Superior temporal gyrus (tissue), 1 donor: ENCODE measurements at regions not wholly inside any gene's neighbourhood (a gene's known extent, or its start where the extent isn't known, plus 50 kb on each side); places are given as distances from the start of the nearest gene placed in this dataset.
A peak's percentile ranks its signal among the peaks of the same experiment; 100 is the strongest.

Experiments
- DNase-seq: peaks from one replicate; pipeline ENCODE4 v3.0.0-alpha.2; 2016; ENCODE audit errors: extremely low spot score

- DNase-seq, result peak; percentile 75
Observed at GRCh38 chr21:18951271-18952038, 547.9 kb upstream of the TMPRSS15 start.

- DNase-seq, result no peak
Observed at GRCh38 chr21:18954441-18954844, 550.9 kb upstream of the TMPRSS15 start.

- no peak for DNase-seq
Observed at GRCh38 chr21:18959817-18960216, 556.2 kb upstream of the TMPRSS15 start.

- DNase-seq, result no peak
Observed at GRCh38 chr21:18960306-18960705, 556.7 kb upstream of the TMPRSS15 start.

- no peak for DNase-seq
Observed at GRCh38 chr21:18970416-18970815, 566.8 kb upstream of the TMPRSS15 start.

- no peak for DNase-seq
Observed at GRCh38 chr21:18970941-18971340, 567.4 kb upstream of the TMPRSS15 start.

- DNase-seq, result no peak
Observed at GRCh38 chr21:18985584-18985983, 582.0 kb upstream of the TMPRSS15 start.

GRCh38 chr21:18986197-18986596, 582.6 kb upstream of the TMPRSS15 start:
- peak; percentile 41 for DNase-seq

- DNase-seq, result no peak
Observed at GRCh38 chr21:18987520-18988026, 584.0 kb upstream of the TMPRSS15 start.

- DNase-seq, result no peak
Observed at GRCh38 chr21:18989953-18990495, 586.4 kb upstream of the TMPRSS15 start.

- DNase-seq, result no peak
Observed at GRCh38 chr21:18991846-18992245, 588.3 kb upstream of the TMPRSS15 start.

GRCh38 chr21:19010251-19010650, 606.7 kb upstream of the TMPRSS15 start:
- DNase-seq, result no peak

- no peak for DNase-seq
Observed at GRCh38 chr21:19010996-19011395, 607.4 kb upstream of the TMPRSS15 start.

- no peak for DNase-seq
Observed at GRCh38 chr21:19011451-19011850, 607.9 kb upstream of the TMPRSS15 start.

GRCh38 chr21:19013916-19014315, 610.3 kb upstream of the TMPRSS15 start:
- DNase-seq, result no peak

GRCh38 chr21:19018529-19018928, 614.9 kb upstream of the TMPRSS15 start:
- no peak for DNase-seq

- DNase-seq, result no peak
Observed at GRCh38 chr21:19022978-19023377, 619.4 kb upstream of the TMPRSS15 start.

- no peak for DNase-seq
Observed at GRCh38 chr21:19026911-19027310, 623.3 kb upstream of the TMPRSS15 start.

GRCh38 chr21:19029816-19030215, 626.2 kb upstream of the TMPRSS15 start:
- no peak for DNase-seq

- no peak for DNase-seq
Observed at GRCh38 chr21:19031953-19032352, 628.4 kb upstream of the TMPRSS15 start.

- no peak for DNase-seq
Observed at GRCh38 chr21:19034041-19034440, 630.5 kb upstream of the TMPRSS15 start.

GRCh38 chr21:19034560-19034959, 631.0 kb upstream of the TMPRSS15 start:
- DNase-seq, result no peak

GRCh38 chr21:19045876-19046275, 642.3 kb upstream of the TMPRSS15 start:
- DNase-seq, result no peak
